ENCODE measurements at regions not wholly inside any gene's neighbourhood (a gene's known extent, or its start where the extent isn't known, plus 50 kb on each side); places are given as distances from the start of the nearest gene placed in this dataset.

DNA sequence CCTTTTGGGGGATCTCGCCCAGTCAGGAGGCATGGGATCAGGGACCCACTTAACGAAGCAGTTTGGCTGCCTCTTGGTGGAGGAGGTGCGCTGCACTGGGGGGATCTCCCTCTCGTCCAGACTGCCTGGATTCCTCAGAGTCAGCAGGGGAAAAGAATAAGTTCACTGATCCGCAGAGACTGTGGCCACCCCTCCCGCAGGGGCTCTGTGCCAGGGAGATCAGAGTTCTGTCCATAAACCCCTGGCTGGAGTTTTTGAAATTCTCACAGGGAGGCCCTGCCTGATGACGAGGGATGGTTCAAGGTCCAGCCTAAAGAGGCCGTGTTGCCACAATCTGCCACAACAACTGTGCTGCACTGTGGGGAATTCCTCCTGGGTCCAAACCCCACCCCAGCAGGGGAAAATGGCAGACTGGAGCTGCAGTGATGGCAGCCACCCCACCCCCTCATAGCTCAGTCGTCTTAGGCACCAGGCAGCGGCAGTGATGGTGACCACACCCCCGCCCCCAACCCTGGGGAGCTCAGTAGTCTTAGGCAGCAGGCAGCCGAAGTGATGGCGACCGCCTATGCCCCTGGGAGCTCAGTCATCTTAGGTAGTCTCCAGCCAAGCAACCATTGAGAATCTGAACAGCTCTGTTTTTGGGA is 273.8 kb upstream of the USP25 start (continued):
- TF ChIP-seq, protein P1, sequence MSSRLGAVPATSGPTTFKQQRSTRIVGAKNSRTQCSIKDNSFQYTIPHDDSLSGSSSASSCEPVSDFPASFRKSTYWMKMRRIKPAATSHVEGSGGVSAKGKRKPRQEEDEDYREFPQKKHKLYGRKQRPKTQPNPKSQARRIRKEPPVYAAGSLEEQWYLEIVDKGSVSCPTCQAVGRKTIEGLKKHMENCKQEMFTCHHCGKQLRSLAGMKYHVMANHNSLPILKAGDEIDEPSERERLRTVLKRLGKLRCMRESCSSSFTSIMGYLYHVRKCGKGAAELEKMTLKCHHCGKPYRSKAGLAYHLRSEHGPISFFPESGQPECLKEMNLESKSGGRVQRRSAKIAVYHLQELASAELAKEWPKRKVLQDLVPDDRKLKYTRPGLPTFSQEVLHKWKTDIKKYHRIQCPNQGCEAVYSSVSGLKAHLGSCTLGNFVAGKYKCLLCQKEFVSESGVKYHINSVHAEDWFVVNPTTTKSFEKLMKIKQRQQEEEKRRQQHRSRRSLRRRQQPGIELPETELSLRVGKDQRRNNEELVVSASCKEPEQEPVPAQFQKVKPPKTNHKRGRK (CRISPR knock-in tag; IDR thresholded peaks at IDR 0.05), result no peak
- TF ChIP-seq MYNN (CRISPR knock-in tag; IDR thresholded peaks at IDR 0.05; ENCODE audit: low read depth) (no peak), HES4 (CRISPR knock-in tag; IDR thresholded peaks at IDR 0.05; ENCODE audit: borderline replicate concordance) (no peak), NKX3-1 (CRISPR knock-in tag; IDR thresholded peaks at IDR 0.05) (no peak), ZSCAN29 (CRISPR knock-in tag; conservative IDR thresholded peaks at IDR 0.05) (no peak), XRCC5 (optimal IDR thresholded peaks at IDR 0.05; ENCODE audit: low read length) (peak; percentile 27), HMGA1 (CRISPR knock-in tag; conservative IDR thresholded peaks at IDR 0.05) (no peak), ZNF660 (CRISPR knock-in tag; IDR thresholded peaks at IDR 0.05; ENCODE audit: borderline replicate concordance, low read depth) (no peak), ZNF619 (CRISPR knock-in tag; IDR thresholded peaks at IDR 0.05) (peak; percentile 52; the same call in 1 of the 2 replicates), KAT2B (IDR thresholded peaks at IDR 0.05; ENCODE audit: borderline replicate concordance, low read depth, low read length) (no peak), ZNF510 (CRISPR knock-in tag; IDR thresholded peaks at IDR 0.05; ENCODE audit: low read depth) (no peak), ZMAT3 (CRISPR knock-in tag; conservative IDR thresholded peaks at IDR 0.05) (peak; percentile 24; the same call in 1 of the 2 replicates), HDAC2 (CRISPR knock-in tag; IDR thresholded peaks at IDR 0.05) (no peak)
- TF ChIP-seq, protein P2, sequence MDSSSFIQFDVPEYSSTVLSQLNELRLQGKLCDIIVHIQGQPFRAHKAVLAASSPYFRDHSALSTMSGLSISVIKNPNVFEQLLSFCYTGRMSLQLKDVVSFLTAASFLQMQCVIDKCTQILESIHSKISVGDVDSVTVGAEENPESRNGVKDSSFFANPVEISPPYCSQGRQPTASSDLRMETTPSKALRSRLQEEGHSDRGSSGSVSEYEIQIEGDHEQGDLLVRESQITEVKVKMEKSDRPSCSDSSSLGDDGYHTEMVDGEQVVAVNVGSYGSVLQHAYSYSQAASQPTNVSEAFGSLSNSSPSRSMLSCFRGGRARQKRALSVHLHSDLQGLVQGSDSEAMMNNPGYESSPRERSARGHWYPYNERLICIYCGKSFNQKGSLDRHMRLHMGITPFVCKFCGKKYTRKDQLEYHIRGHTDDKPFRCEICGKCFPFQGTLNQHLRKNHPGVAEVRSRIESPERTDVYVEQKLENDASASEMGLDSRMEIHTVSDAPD (CRISPR knock-in tag; IDR thresholded peaks at IDR 0.05), result 0 out of 2 replicates have a peak, but pooled peaks have one; percentile 62
- TF ChIP-seq, protein P3, sequence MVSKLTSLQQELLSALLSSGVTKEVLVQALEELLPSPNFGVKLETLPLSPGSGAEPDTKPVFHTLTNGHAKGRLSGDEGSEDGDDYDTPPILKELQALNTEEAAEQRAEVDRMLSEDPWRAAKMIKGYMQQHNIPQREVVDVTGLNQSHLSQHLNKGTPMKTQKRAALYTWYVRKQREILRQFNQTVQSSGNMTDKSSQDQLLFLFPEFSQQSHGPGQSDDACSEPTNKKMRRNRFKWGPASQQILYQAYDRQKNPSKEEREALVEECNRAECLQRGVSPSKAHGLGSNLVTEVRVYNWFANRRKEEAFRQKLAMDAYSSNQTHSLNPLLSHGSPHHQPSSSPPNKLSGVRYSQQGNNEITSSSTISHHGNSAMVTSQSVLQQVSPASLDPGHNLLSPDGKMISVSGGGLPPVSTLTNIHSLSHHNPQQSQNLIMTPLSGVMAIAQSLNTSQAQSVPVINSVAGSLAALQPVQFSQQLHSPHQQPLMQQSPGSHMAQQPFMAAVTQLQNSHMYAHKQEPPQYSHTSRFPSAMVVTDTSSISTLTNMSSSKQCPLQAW (CRISPR knock-in tag; IDR thresholded peaks at IDR 0.05), result 0 out of 2 replicates have a peak, but pooled peaks have one; percentile 26
- TF ChIP-seq, protein P4, sequence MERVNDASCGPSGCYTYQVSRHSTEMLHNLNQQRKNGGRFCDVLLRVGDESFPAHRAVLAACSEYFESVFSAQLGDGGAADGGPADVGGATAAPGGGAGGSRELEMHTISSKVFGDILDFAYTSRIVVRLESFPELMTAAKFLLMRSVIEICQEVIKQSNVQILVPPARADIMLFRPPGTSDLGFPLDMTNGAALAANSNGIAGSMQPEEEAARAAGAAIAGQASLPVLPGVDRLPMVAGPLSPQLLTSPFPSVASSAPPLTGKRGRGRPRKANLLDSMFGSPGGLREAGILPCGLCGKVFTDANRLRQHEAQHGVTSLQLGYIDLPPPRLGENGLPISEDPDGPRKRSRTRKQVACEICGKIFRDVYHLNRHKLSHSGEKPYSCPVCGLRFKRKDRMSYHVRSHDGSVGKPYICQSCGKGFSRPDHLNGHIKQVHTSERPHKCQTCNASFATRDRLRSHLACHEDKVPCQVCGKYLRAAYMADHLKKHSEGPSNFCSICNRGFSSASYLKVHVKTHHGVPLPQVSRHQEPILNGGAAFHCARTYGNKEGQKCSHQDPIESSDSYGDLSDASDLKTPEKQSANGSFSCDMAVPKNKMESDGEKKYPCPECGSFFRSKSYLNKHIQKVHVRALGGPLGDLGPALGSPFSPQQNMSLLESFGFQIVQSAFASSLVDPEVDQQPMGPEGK (CRISPR knock-in tag; IDR thresholded peaks at IDR 0.05), result peak; percentile 80
- TF ChIP-seq, protein P5, sequence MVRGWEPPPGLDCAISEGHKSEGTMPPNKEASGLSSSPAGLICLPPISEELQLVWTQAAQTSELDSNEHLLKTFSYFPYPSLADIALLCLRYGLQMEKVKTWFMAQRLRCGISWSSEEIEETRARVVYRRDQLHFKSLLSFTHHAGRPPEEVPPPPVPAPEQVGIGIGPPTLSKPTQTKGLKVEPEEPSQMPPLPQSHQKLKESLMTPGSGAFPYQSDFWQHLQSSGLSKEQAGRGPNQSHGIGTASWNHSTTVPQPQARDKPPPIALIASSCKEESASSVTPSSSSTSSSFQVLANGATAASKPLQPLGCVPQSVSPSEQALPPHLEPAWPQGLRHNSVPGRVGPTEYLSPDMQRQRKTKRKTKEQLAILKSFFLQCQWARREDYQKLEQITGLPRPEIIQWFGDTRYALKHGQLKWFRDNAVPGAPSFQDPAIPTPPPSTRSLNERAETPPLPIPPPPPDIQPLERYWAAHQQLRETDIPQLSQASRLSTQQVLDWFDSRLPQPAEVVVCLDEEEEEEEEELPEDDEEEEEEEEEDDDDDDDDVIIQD (CRISPR knock-in tag; IDR thresholded peaks at IDR 0.05; ENCODE audit: low read depth), result peak; percentile 93
- TF ChIP-seq, protein P6, sequence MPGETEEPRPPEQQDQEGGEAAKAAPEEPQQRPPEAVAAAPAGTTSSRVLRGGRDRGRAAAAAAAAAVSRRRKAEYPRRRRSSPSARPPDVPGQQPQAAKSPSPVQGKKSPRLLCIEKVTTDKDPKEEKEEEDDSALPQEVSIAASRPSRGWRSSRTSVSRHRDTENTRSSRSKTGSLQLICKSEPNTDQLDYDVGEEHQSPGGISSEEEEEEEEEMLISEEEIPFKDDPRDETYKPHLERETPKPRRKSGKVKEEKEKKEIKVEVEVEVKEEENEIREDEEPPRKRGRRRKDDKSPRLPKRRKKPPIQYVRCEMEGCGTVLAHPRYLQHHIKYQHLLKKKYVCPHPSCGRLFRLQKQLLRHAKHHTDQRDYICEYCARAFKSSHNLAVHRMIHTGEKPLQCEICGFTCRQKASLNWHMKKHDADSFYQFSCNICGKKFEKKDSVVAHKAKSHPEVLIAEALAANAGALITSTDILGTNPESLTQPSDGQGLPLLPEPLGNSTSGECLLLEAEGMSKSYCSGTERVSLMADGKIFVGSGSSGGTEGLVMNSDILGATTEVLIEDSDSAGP (CRISPR knock-in tag; IDR thresholded peaks at IDR 0.05; ENCODE audit: borderline replicate concordance), result peak; percentile 68
